Gastrocnemius medialis (tissue), 4 donors: ENCODE measurements at regions not wholly inside any gene's neighbourhood (a gene's known extent, or its start where the extent isn't known, plus 50 kb on each side); places are given as distances from the start of the nearest gene placed in this dataset.

Experiments
- ATAC-seq, 2 donors: fragments of 150-250 bp; one replicate each; pipeline ENCODE4 v1.9.1; 2016
- DNase-seq, 2 donors: peaks; one replicate each; pipeline ENCODE4 v3.0.0-alpha.2; 2019
- H3K27ac ChIP-seq, 4 donors: fragments of 200-600 bp; sonication (generic); 1 replicate in 1 of 4; 2 replicates in 3 of 4; pipeline ENCODE4 v1.5.1; 2016 to 2018; ENCODE audit warnings: mild to moderate bottlenecking in 2 of 4, moderate library complexity in 1 of 4
- H3K27me3 ChIP-seq, 3 donors: fragments of 200-600 bp; sonication (generic) in 2 of 3; 1 replicate in 1 of 3; 2 replicates in 2 of 3; pipeline versions ENCODE4 v1.5.1 to v1.6.0; 2016 to 2019; ENCODE audit warnings: mild to moderate bottlenecking in 1 of 3, moderate library complexity in 1 of 3
- H3K36me3 ChIP-seq, 2 donors: fragments of 200-600 bp; sonication (generic) in 1 of 2; one replicate each; pipeline ENCODE4 v1.5.1; 2017 to 2018
- H3K4me1 ChIP-seq, 2 donors: fragments of 200-600 bp; sonication (generic) in 1 of 2; one replicate each; pipeline ENCODE4 v1.5.1; 2016 to 2017; ENCODE audit warnings: mild to moderate bottlenecking in 2 of 2
- H3K4me3 ChIP-seq, 4 donors: fragments of 200-600 bp; sonication (generic) in 3 of 4; 1 replicate in 1 of 4; 2 replicates in 3 of 4; pipeline ENCODE4 v1.5.1; 2016 to 2019; ENCODE audit warnings: mild to moderate bottlenecking in 2 of 4
- H3K9me3 ChIP-seq, 3 donors: fragments of 200-600 bp; sonication (generic) in 2 of 3; 1 replicate in 1 of 3; 2 replicates in 2 of 3; pipeline ENCODE4 v1.5.1; 2016 to 2019
- POLR2A ChIP-seq, 2 donors: fragments of 450-650 bp; IDR thresholded peaks; one replicate each; pipeline ENCODE4 v1.6.1; 2017; ENCODE audit warnings: antibody characterized with exemption in 2 of 2, mild to moderate bottlenecking in 2 of 2, moderate library complexity in 2 of 2
- in situ Hi-C, 4 donors: fragments of 200-750 bp; cut with MboI; loops; one replicate each; pipeline versions ENCODE4 v1.15.0 to v1.8.0; 2017; ENCODE audit warnings: low sequenced_read_pairs in 4 of 4
- intact Hi-C: fragments of 100-400 bp; cut with DNase I; formaldehyde crosslinking; loops from one replicate; pipeline ENCODE4 v1.15.1; 2023; ENCODE audit warnings: low total_unique reads
- TF ChIP-seq, protein P1 (sequence below), 5 experiments: fragments of 450-650 bp in 3 of 5; fragments of 200-600 bp in 2 of 5; sonication (generic) in 2 of 5; IDR thresholded peaks in 4 of 5; conservative IDR thresholded peaks in 1 of 5; 1 replicate in 4 of 5; 2 replicates in 1 of 5; pipeline ENCODE4 v1.5.1; 2016 to 2019; ENCODE audit warnings: antibody characterized with exemption in 5 of 5, mild to moderate bottlenecking in 3 of 5, moderate library complexity in 3 of 5

GRCh38 chr6:120947111-120947510 lies 387.2 kb downstream of the TBC1D32 start:
- no peak for DNase-seq
- TF ChIP-seq POLR2A (IDR thresholded peaks at IDR 0.05) = no peak
- TF ChIP-seq, protein P1, sequence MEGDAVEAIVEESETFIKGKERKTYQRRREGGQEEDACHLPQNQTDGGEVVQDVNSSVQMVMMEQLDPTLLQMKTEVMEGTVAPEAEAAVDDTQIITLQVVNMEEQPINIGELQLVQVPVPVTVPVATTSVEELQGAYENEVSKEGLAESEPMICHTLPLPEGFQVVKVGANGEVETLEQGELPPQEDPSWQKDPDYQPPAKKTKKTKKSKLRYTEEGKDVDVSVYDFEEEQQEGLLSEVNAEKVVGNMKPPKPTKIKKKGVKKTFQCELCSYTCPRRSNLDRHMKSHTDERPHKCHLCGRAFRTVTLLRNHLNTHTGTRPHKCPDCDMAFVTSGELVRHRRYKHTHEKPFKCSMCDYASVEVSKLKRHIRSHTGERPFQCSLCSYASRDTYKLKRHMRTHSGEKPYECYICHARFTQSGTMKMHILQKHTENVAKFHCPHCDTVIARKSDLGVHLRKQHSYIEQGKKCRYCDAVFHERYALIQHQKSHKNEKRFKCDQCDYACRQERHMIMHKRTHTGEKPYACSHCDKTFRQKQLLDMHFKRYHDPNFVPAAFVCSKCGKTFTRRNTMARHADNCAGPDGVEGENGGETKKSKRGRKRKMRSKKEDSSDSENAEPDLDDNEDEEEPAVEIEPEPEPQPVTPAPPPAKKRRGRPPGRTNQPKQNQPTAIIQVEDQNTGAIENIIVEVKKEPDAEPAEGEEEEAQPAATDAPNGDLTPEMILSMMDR (IDR thresholded peaks at IDR 0.05 in 4 of 5, conservative IDR thresholded peaks at IDR 0.05 in 1 of 5) = no peak
- no peaks in the 10 kb centered on the region for H3K36me3 ChIP-seq
- H3K27me3 ChIP-seq = no peaks in the 10 kb centered on the region
- no peak overlapping the region for H3K4me3 ChIP-seq
- H3K4me1 ChIP-seq = no peaks in the 10 kb centered on the region
- no peak for ATAC-seq
- intact Hi-C loops (no loop called here), in situ Hi-C loops (no loop called here)
- H3K9me3 ChIP-seq = no peaks in the 10 kb centered on the region
- H3K27ac ChIP-seq = no peak overlapping the region

GRCh38 chr6:120945905-120946594 lies 388.2 kb downstream of the TBC1D32 start:
- Histone ChIP-seq H3K4me1 (no peaks in the 10 kb centered on the region), H3K36me3 (no peaks in the 10 kb centered on the region), H3K4me3 (no peak overlapping the region), H3K9me3 (no peaks in the 10 kb centered on the region), H3K27ac (no peak overlapping the region), H3K27me3 (no peaks in the 10 kb centered on the region)
- in situ Hi-C loops = no loop called here
- ATAC-seq (no peak), DNase-seq (no peak)
- intact Hi-C loops = no loop called here
- no peak for TF ChIP-seq POLR2A (IDR thresholded peaks at IDR 0.05)
- TF ChIP-seq, protein P1 (IDR thresholded peaks at IDR 0.05 in 4 of 5, conservative IDR thresholded peaks at IDR 0.05 in 1 of 5) = no peak

DNA sequence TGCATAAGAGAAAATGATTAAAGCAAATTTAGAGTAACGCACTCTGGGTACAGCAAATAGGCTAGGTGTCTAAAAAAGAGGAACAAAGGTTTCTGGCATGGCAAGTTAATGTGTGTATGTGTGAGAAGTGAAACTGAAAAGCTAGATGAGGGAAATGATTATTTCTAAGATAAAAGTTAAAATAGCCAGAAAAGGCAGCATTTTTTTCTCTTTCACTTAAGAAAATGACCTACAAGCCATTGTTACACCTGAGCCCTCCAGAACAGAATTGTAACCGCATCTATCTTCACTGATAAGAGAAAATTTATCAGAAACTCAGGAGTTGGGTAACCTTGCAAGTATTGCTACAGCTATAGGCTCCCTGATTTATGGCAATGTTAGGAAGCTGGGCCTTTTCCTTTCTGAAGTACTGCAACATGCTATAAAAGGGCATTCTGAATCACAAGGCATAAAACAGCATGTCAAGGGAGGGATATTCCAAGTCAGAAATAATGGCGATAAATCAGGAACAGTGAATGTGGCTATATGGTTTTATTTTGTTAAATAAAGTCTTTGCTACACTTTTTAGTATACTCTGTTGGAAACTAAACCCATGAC lies 395.3 kb downstream of the TBC1D32 start:
- Histone ChIP-seq H3K4me1 (no peaks in the 10 kb centered on the region), H3K27me3 (no peaks in the 10 kb centered on the region), H3K9me3 (no peaks in the 10 kb centered on the region), H3K36me3 (no peaks in the 10 kb centered on the region), H3K27ac (no peak overlapping the region), H3K4me3 (no peak overlapping the region)
- no peak for DNase-seq
- no peak for TF ChIP-seq POLR2A (IDR thresholded peaks at IDR 0.05)
- TF ChIP-seq, protein P1 (IDR thresholded peaks at IDR 0.05 in 4 of 5, conservative IDR thresholded peaks at IDR 0.05 in 1 of 5) = no peak
- no peak for ATAC-seq
- in situ Hi-C loops (no loop called here), intact Hi-C loops (no loop called here)

GRCh38 chr6:120938164-120938875 lies 396.0 kb downstream of the TBC1D32 start:
- Histone ChIP-seq H3K4me3 (no peak overlapping the region), H3K9me3 (no peaks in the 10 kb centered on the region), H3K36me3 (no peaks in the 10 kb centered on the region), H3K4me1 (no peaks in the 10 kb centered on the region), H3K27ac (no peak overlapping the region), H3K27me3 (no peaks in the 10 kb centered on the region)
- TF ChIP-seq, protein P1 (IDR thresholded peaks at IDR 0.05 in 4 of 5, conservative IDR thresholded peaks at IDR 0.05 in 1 of 5) = no peak
- no peak for TF ChIP-seq POLR2A (IDR thresholded peaks at IDR 0.05)
- DNase-seq (no peak), ATAC-seq (no peak)
- intact Hi-C loops = no loop called here
- in situ Hi-C loops = no loop called here
